IPS-20b (cell line): ENCODE measurements at regions not wholly inside any gene's neighbourhood (a gene's known extent, or its start where the extent isn't known, plus 50 kb on each side); places are given as distances from the start of the nearest gene placed in this dataset.

Experiments used
- H3K27ac ChIP-seq: one replicate; pipeline ENCODE4 v1.5.1; 2013; ENCODE audit warnings: low read length
- H3K27me3 ChIP-seq: 2 replicates; pipeline ENCODE4 v1.6.1; 2013; ENCODE audit warnings: mild to moderate bottlenecking, low read length, inconsistent platforms; ENCODE audit not compliant: insufficient read depth
- H3K36me3 ChIP-seq: 2 replicates; pipeline ENCODE4 v1.6.1; 2013; ENCODE audit warnings: low read depth, mild to moderate bottlenecking, inconsistent platforms, low read length, moderate library complexity; ENCODE audit not compliant: insufficient read depth
- H3K4me1 ChIP-seq: 2 replicates; pipeline ENCODE4 v1.6.1; 2013; ENCODE audit warnings: mild to moderate bottlenecking, control low read depth, inconsistent platforms, low read length, moderate library complexity; ENCODE audit not compliant: insufficient read depth
- H3K4me3 ChIP-seq: 2 replicates; pipeline ENCODE4 v1.5.1; 2013; ENCODE audit warnings: mild to moderate bottlenecking, low read length, inconsistent platforms
- H3K9ac ChIP-seq: 2 replicates; pipeline ENCODE4 v1.6.1; 2013; ENCODE audit warnings: low read depth, mild to moderate bottlenecking, inconsistent platforms, low read length, moderate library complexity
- H3K9me3 ChIP-seq: 2 replicates; pipeline ENCODE4 v1.6.1; 2013; ENCODE audit warnings: mild to moderate bottlenecking, low read depth, low read length, inconsistent platforms; ENCODE audit not compliant: insufficient read depth

GRCh38 chr18:59751186-59751585 lies 54.0 kb upstream of the CCBE1 start:
- H3K36me3 ChIP-seq = no peaks in the 10 kb centered on the region
- no peaks in the 10 kb centered on the region for H3K27me3 ChIP-seq
- H3K9me3 ChIP-seq = no peaks in the 10 kb centered on the region
- H3K4me3 ChIP-seq = no peak overlapping the region
- H3K27ac ChIP-seq = no peak overlapping the region
- H3K4me1 ChIP-seq = no peaks in the 10 kb centered on the region
- no peak overlapping the region for H3K9ac ChIP-seq

DNA sequence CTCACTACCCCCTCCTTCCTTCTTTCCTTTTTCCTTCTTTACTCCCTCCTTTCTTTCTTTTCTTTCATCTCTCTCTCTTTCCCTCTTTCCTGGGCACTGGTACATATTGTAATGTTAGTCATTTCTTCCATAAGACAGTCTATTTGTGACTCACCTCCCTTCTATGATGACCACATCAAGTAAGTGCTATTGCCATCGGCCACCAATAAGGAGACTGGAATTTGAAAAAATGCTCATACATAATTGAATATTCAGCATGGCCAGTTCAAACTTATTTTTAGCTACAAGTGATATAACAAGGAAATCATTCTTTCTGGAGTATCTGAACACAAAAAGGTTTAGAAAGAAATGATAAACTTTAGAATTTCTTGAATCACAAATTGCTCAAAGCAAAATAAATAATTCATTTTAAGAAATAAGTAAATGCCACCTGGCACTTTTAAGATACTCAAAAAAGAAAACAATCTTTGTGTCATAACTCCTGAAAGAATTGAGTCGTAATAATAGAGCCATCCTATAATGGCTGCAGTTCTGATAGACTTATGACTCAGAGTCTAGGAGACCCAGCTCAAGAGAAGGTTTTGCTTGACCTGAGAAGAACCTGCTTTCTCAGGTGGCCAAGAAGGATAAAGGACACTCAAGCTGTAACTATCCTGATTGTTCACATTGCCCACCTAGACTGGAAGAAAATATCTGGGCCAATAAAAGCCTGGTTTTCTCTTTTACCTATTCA lies 51.6 kb upstream of the CCBE1 start:
- no peaks in the 10 kb centered on the region for H3K36me3 ChIP-seq
- no peaks in the 10 kb centered on the region for H3K27me3 ChIP-seq
- H3K9ac ChIP-seq = no peak overlapping the region
- no peak overlapping the region for H3K27ac ChIP-seq
- H3K9me3 ChIP-seq = no peaks in the 10 kb centered on the region
- no peaks in the 10 kb centered on the region for H3K4me1 ChIP-seq
- H3K4me3 ChIP-seq = no peak overlapping the region
